ENCODE measurements at regions not wholly inside any gene's neighbourhood (a gene's known extent, or its start where the extent isn't known, plus 50 kb on each side); places are given as distances from the start of the nearest gene placed in this dataset.

GRCh38 chr21:26782331-26782730 lies 62.9 kb downstream of the ADAMTS1 start:
- H3K27me3 ChIP-seq (ENCODE audit: control insufficient read depth, low read length), result no peaks in the 10 kb centered on the region
- no peaks in the 10 kb centered on the region for H3K9me3 ChIP-seq (ENCODE audit: control insufficient read depth, insufficient read depth, low read length)
- no peak overlapping the region for H3K27ac ChIP-seq (ENCODE audit: low read depth, low read length)

GRCh38 chr21:26781331-26781730 lies 63.9 kb downstream of the ADAMTS1 start:
- H4K20me1 ChIP-seq (ENCODE audit: control insufficient read depth, insufficient read depth, low read depth, low read length), result no peaks in the 10 kb centered on the region
- no peak overlapping the region for H3K4me3 ChIP-seq (ENCODE audit: low read length)
- no peaks in the 10 kb centered on the region for H3K79me2 ChIP-seq (ENCODE audit: control insufficient read depth, low read length)
- no peaks in the 10 kb centered on the region for H3F3A ChIP-seq (ENCODE audit: control insufficient read depth, insufficient read depth)
- H3K27ac ChIP-seq (ENCODE audit: low read depth, low read length), result no peak overlapping the region
- H3K36me3 ChIP-seq (ENCODE audit: control insufficient read depth, low read length), result no peaks in the 10 kb centered on the region
- TF ChIP-seq, protein P1, sequence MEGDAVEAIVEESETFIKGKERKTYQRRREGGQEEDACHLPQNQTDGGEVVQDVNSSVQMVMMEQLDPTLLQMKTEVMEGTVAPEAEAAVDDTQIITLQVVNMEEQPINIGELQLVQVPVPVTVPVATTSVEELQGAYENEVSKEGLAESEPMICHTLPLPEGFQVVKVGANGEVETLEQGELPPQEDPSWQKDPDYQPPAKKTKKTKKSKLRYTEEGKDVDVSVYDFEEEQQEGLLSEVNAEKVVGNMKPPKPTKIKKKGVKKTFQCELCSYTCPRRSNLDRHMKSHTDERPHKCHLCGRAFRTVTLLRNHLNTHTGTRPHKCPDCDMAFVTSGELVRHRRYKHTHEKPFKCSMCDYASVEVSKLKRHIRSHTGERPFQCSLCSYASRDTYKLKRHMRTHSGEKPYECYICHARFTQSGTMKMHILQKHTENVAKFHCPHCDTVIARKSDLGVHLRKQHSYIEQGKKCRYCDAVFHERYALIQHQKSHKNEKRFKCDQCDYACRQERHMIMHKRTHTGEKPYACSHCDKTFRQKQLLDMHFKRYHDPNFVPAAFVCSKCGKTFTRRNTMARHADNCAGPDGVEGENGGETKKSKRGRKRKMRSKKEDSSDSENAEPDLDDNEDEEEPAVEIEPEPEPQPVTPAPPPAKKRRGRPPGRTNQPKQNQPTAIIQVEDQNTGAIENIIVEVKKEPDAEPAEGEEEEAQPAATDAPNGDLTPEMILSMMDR (IDR thresholded peaks at IDR 0.05; ENCODE audit: low read depth, low read length, poor library complexity, severe bottlenecking), result no peak
- TF ChIP-seq EZH2phosphoT487 (IDR thresholded peaks at IDR 0.05; ENCODE audit: borderline replicate concordance, low read length), result no peak
- H3K4me2 ChIP-seq (ENCODE audit: low read length), result no peak overlapping the region
- no peaks in the 10 kb centered on the region for H3K9me3 ChIP-seq (ENCODE audit: control insufficient read depth, insufficient read depth, low read length)
- no peaks in the 10 kb centered on the region for H3K4me1 ChIP-seq (ENCODE audit: control insufficient read depth, low read length)
- H3K9me2 ChIP-seq (replicated peaks; ENCODE audit: control insufficient read depth, low read length), result no peaks in the 10 kb centered on the region
- H3K27me3 ChIP-seq (ENCODE audit: control insufficient read depth, low read length), result no peaks in the 10 kb centered on the region

More at GRCh38 chr21:26782331-26782730, 62.9 kb downstream of the ADAMTS1 start:
- Histone ChIP-seq H3K4me3 (ENCODE audit: low read length) (no peak overlapping the region), H3K36me3 (ENCODE audit: control insufficient read depth, low read length) (no peaks in the 10 kb centered on the region), H3K4me2 (ENCODE audit: low read length) (no peak overlapping the region), H3K79me2 (ENCODE audit: control insufficient read depth, low read length) (no peaks in the 10 kb centered on the region), H3F3A (ENCODE audit: control insufficient read depth, insufficient read depth) (no peaks in the 10 kb centered on the region), H3K4me1 (ENCODE audit: control insufficient read depth, low read length) (no peaks in the 10 kb centered on the region), H3K9me2 (replicated peaks; ENCODE audit: control insufficient read depth, low read length) (no peaks in the 10 kb centered on the region), H4K20me1 (ENCODE audit: control insufficient read depth, insufficient read depth, low read depth, low read length) (no peaks in the 10 kb centered on the region)
- TF ChIP-seq, protein P1 (IDR thresholded peaks at IDR 0.05; ENCODE audit: low read depth, low read length, poor library complexity, severe bottlenecking), result no peak
- TF ChIP-seq EZH2phosphoT487 (IDR thresholded peaks at IDR 0.05; ENCODE audit: borderline replicate concordance, low read length), result no peak

DNA sequence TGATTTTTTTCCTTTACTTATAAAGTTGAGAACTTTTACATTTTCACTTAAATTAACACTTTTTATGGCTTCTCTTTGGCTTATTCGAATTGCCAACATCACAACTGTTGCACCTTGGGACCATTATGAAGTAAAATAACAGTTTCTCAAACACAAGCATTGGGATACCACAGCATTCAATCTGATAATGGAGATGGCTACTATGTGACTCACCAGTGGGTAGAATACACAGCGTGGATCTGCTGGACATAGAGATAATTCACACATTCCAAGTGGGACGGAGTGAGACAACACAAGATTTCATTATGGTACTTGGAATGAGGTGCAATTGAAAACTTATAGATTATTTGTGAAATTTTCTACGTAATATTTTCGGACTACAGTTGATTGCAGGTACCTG lies 68.0 kb downstream of the ADAMTS1 start:
- H4K20me1 ChIP-seq (ENCODE audit: control insufficient read depth, insufficient read depth, low read depth, low read length), result no peaks in the 10 kb centered on the region
- H3K79me2 ChIP-seq (ENCODE audit: control insufficient read depth, low read length), result no peaks in the 10 kb centered on the region
- no peak for TF ChIP-seq EZH2phosphoT487 (IDR thresholded peaks at IDR 0.05; ENCODE audit: borderline replicate concordance, low read length)
- TF ChIP-seq, protein P1 (IDR thresholded peaks at IDR 0.05; ENCODE audit: low read depth, low read length, poor library complexity, severe bottlenecking), result no peak
- H3K9me2 ChIP-seq (replicated peaks; ENCODE audit: control insufficient read depth, low read length), result no peaks in the 10 kb centered on the region
- no peaks in the 10 kb centered on the region for H3K36me3 ChIP-seq (ENCODE audit: control insufficient read depth, low read length)
- H3K27ac ChIP-seq (ENCODE audit: low read depth, low read length), result no peak overlapping the region
- no peak overlapping the region for H3K4me2 ChIP-seq (ENCODE audit: low read length)
- no peak overlapping the region for H3K4me3 ChIP-seq (ENCODE audit: low read length)
- H3K27me3 ChIP-seq (ENCODE audit: control insufficient read depth, low read length), result no peaks in the 10 kb centered on the region
- no peaks in the 10 kb centered on the region for H3F3A ChIP-seq (ENCODE audit: control insufficient read depth, insufficient read depth)
- no peaks in the 10 kb centered on the region for H3K4me1 ChIP-seq (ENCODE audit: control insufficient read depth, low read length)
- H3K9me3 ChIP-seq (ENCODE audit: control insufficient read depth, insufficient read depth, low read length), result no peaks in the 10 kb centered on the region
